Lung (tissue), 11 donors: ENCODE measurements at regions not wholly inside any gene's neighbourhood (a gene's known extent, or its start where the extent isn't known, plus 50 kb on each side); places are given as distances from the start of the nearest gene placed in this dataset.
A peak's percentile ranks its signal among the peaks of the same experiment; 100 is the strongest.

Source experiments
- ATAC-seq: fragments of 200-7000 bp; cut with Tn5 transposase; one replicate; pipeline ENCODE4 v1.9.1; 2020; ENCODE audit warnings: moderate number of reproducible peaks; ENCODE audit not compliant: insufficient read depth, low FRiP score
- DNase-seq, 3 donors: peaks; one replicate each; pipeline ENCODE4 v3.0.0-alpha.2; 2013 to 2017
- H3K27ac ChIP-seq, 2 donors: one replicate each; pipeline ENCODE4 v1.5.1; 2013; ENCODE audit warnings: mild to moderate bottlenecking in 2 of 2, moderate library complexity in 2 of 2, control low read depth in 1 of 2, inconsistent platforms in 1 of 2, low read depth in 1 of 2, low read length in 1 of 2
- H3K27me3 ChIP-seq, 3 donors: one replicate each; pipeline ENCODE4 v1.5.1; 2013; ENCODE audit warnings: low read length in 2 of 3; ENCODE audit not compliant: control insufficient read depth in 3 of 3, insufficient read depth in 3 of 3
- H3K36me3 ChIP-seq, 4 donors: one replicate each; pipeline ENCODE4 v1.5.1; 2013; ENCODE audit warnings: low read length in 4 of 4, mild to moderate bottlenecking in 1 of 4, moderate library complexity in 1 of 4; ENCODE audit not compliant: control insufficient read depth in 4 of 4, insufficient read depth in 4 of 4
- H3K4me1 ChIP-seq, 5 donors: one replicate each; pipeline ENCODE4 v1.5.1; 2013; ENCODE audit warnings: low read length in 5 of 5, mild to moderate bottlenecking in 2 of 5, moderate library complexity in 1 of 5; ENCODE audit not compliant: control insufficient read depth in 5 of 5, insufficient read depth in 5 of 5
- H3K4me3 ChIP-seq: one replicate; pipeline ENCODE4 v1.5.1; 2013; ENCODE audit warnings: mild to moderate bottlenecking, control low read depth, moderate library complexity
- H3K9ac ChIP-seq, 2 donors: one replicate each; pipeline ENCODE4 v1.5.1; 2013; ENCODE audit warnings: low read length in 2 of 2, control low read depth in 1 of 2; ENCODE audit not compliant: insufficient read depth in 1 of 2
- H3K9me3 ChIP-seq, 4 donors: one replicate each; pipeline ENCODE4 v1.5.1; 2013; ENCODE audit warnings: low read length in 3 of 4, mild to moderate bottlenecking in 1 of 4, moderate library complexity in 1 of 4; ENCODE audit not compliant: control insufficient read depth in 4 of 4, insufficient read depth in 3 of 4
- CTCF ChIP-seq: IDR thresholded peaks from 2 replicates; pipeline ENCODE4 v1.5.1; 2012; ENCODE audit warnings: mild to moderate bottlenecking; ENCODE audit errors: control extremely low read depth, extremely low read depth
- WGBS, 2 donors: extraction: QIAGEN DNeasy Blood & Tissue Kit; methylation state at CpG; one replicate each; pipeline ENCODE4 v1.1.7; 2013; 5-methylcytosine and 5-hydroxymethylcytosine counted together
- donor health status: control.
- donor health status: control.
- donor health status: Bipolar disorder and iron deficiency.
- donor health status: healthy.
- donor health status: DM: yes; HTN: yes; CAD: no.

DNA sequence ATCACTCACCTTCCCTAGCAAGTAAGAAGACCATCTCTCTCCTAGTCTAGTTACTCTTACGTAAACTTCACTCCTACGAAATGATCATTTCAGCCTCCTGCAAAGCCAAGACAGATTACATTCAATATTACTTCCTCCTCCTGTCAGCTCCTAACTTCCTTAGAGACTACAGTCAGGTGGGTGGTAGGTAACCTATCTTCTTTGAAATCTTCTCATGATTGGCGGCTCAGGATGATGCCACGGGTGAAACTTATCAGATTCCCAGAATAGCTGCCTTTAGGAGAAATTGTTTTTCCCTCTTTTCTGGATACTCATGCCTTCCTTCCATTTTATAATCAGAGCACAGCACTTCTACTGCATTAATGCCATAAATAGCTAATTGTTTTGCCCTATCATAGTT is 744.8 kb upstream of the HS3ST1 start:
- no peak overlapping the region for H3K4me3 ChIP-seq
- peaks cover 0 to 5% (median 0%) of the 10 kb centered on the region in 5 donors for H3K4me1 ChIP-seq
- no peaks in the 10 kb centered on the region for H3K27me3 ChIP-seq
- TF ChIP-seq CTCF = no peak
- no peaks in the 10 kb centered on the region for H3K36me3 ChIP-seq
- 59 to 77% methylated on average over 4 of the region's 4 CpGs for WGBS, 2 donors
- no peak overlapping the region for H3K27ac ChIP-seq
- no peak overlapping the region for H3K9ac ChIP-seq
- no peak for ATAC-seq
- DNase-seq = no peak
- H3K9me3 ChIP-seq = no peaks in the 10 kb centered on the region

- H3K4me1 ChIP-seq = peaks cover 0 to 5% (median 0%) of the 10 kb centered on the region in 5 donors
- no peaks in the 10 kb centered on the region for H3K36me3 ChIP-seq
- H3K9ac ChIP-seq = no peak overlapping the region
- no peaks in the 10 kb centered on the region for H3K9me3 ChIP-seq
- DNase-seq (no peak), ATAC-seq (no peak)
- peak overlapping the region in 1 of 2 donors; percentile 72 for H3K27ac ChIP-seq
- 67 to 74% methylated on average over 3 of the region's 3 CpGs for WGBS, 2 donors
- H3K4me3 ChIP-seq = no peak overlapping the region
- no peak for TF ChIP-seq CTCF
- no peaks in the 10 kb centered on the region for H3K27me3 ChIP-seq
These were observed 743.7 kb upstream of the HS3ST1 start for GRCh38 chr4:12172198-12172973.

DNA sequence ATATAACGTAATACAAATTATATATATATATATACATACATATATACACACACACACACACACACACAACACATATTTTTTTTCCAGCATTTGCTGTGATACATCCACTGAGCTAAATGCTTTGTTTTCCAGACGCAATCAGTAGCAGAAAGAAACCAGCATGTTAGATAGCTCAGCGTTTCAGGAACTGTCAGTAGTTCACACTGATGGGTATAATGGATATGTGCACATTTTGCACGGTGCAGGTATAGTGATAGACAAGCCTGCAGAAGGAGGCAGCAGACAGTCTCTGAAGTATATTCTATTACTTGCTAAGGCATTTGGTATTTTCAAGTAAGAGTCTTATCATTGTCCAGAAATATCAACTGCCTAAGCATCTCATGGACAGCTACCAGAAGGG is 741.6 kb upstream of the HS3ST1 start:
- DNase-seq = no peak
- no peak for TF ChIP-seq CTCF
- Histone ChIP-seq H3K27me3 (no peaks in the 10 kb centered on the region), H3K4me1 (peaks cover 0 to 5% (median 0%) of the 10 kb centered on the region in 5 donors), H3K9ac (no peak overlapping the region), H3K36me3 (no peaks in the 10 kb centered on the region), H3K27ac (no peak overlapping the region), H3K9me3 (no peaks in the 10 kb centered on the region), H3K4me3 (no peak overlapping the region)
- 91 to 93% methylated on average over 4 of the region's 4 CpGs for WGBS, 2 donors
- ATAC-seq = no peak

DNA sequence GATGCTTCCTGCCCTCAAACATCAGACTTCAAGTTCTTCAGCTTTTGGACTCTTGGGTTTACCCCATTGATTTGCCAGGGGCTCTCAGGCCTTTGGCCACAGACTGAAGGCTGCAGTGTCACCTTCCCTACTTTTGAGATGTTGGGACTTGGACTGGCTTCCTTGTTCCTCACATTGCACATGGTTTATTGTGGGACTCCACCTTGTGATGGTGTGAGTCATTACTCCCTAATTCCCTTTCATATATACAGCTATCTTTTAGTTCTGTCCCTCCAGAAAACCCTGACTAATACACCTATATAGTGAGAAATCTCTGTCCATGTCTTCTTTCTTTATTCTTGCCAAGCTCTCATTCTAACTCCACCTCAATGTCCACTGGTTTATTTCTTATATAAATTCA is 736.9 kb upstream of the HS3ST1 start:
- no peak overlapping the region for H3K9ac ChIP-seq
- no peak overlapping the region for H3K4me3 ChIP-seq
- H3K27me3 ChIP-seq = no peaks in the 10 kb centered on the region
- no peak for TF ChIP-seq CTCF
- no peak for ATAC-seq
- no peaks in the 10 kb centered on the region for H3K36me3 ChIP-seq
- H3K4me1 ChIP-seq = no peaks in the 10 kb centered on the region
- DNase-seq = no peak
- peaks cover 0 to 2% (median 0%) of the 10 kb centered on the region in 4 donors for H3K9me3 ChIP-seq
- H3K27ac ChIP-seq = no peak overlapping the region
